Loucy (cell line): ENCODE measurements at regions not wholly inside any gene's neighbourhood (a gene's known extent, or its start where the extent isn't known, plus 50 kb on each side); places are given as distances from the start of the nearest gene placed in this dataset.

Experiments used
- H2AFZ ChIP-seq: fragments of 200-600 bp; sonication (generic); 2 replicates; pipeline ENCODE4 v1.6.0; 2016; ENCODE audit warnings: antibody characterized with exemption, mild to moderate bottlenecking, low read length, moderate library complexity
- H3F3A ChIP-seq: fragments of 200-600 bp; 2 replicates; pipeline ENCODE4 v1.6.0; 2016; ENCODE audit warnings: antibody characterized with exemption, low read depth, mild to moderate bottlenecking
- H3K27me3 ChIP-seq: fragments of 200-600 bp; sonication (generic); 2 replicates; pipeline ENCODE4 v1.6.1; 2014; ENCODE audit warnings: low read length, mild to moderate bottlenecking; ENCODE audit not compliant: insufficient read depth, poor library complexity, severe bottlenecking
- H3K36me3 ChIP-seq: fragments of 200-600 bp; sonication (generic); 2 replicates; pipeline ENCODE4 v1.6.1; 2016; ENCODE audit warnings: low read length; ENCODE audit not compliant: insufficient read depth
- H3K4me1 ChIP-seq: fragments of 200-600 bp; sonication (generic); 2 replicates; pipeline ENCODE4 v1.5.1; 2014; ENCODE audit warnings: low read length, mild to moderate bottlenecking; ENCODE audit not compliant: insufficient read depth, poor library complexity, severe bottlenecking
- H3K4me2 ChIP-seq: fragments of 200-600 bp; sonication (generic); 2 replicates; pipeline ENCODE4 v1.6.0; 2014; ENCODE audit warnings: antibody characterized with exemption, low read length, low read depth, mild to moderate bottlenecking; ENCODE audit not compliant: poor library complexity, severe bottlenecking
- H3K4me3 ChIP-seq: fragments of 200-600 bp; sonication (generic); 2 replicates; pipeline ENCODE4 v1.5.1; 2014; ENCODE audit warnings: low read length, mild to moderate bottlenecking, mixed read lengths; ENCODE audit not compliant: poor library complexity, severe bottlenecking
- H3K79me2 ChIP-seq: fragments of 200-600 bp; sonication (generic); 2 replicates; pipeline ENCODE4 v1.6.1; 2014; ENCODE audit warnings: low read length; ENCODE audit not compliant: insufficient read depth
- H3K9ac ChIP-seq: fragments of 200-600 bp; sonication (generic); 2 replicates; pipeline ENCODE4 v1.6.0; 2014; ENCODE audit warnings: mild to moderate bottlenecking, low read depth, low read length, moderate library complexity; ENCODE audit not compliant: poor library complexity, severe bottlenecking
- H3K9me2 ChIP-seq: fragments of 200-600 bp; sonication (generic); replicated peaks from 2 replicates; pipeline ENCODE4 v1.6.1; 2016; ENCODE audit warnings: low read depth, low read length, mixed read lengths
- H3K9me3 ChIP-seq: fragments of 200-600 bp; sonication (generic); 2 replicates; pipeline ENCODE4 v1.6.1; 2014; ENCODE audit warnings: mild to moderate bottlenecking, antibody characterized with exemption, low read length, low read depth; ENCODE audit not compliant: insufficient read depth
- H4K20me1 ChIP-seq: fragments of 200-600 bp; sonication (generic); 2 replicates; pipeline ENCODE4 v1.6.0; 2014; ENCODE audit warnings: antibody characterized with exemption, low read length, mild to moderate bottlenecking; ENCODE audit not compliant: insufficient read depth, poor library complexity, severe bottlenecking
- CTCF ChIP-seq: fragments of 200-600 bp; sonication (generic); conservative IDR thresholded peaks from 2 replicates; pipeline ENCODE4 v1.5.1; 2014; ENCODE audit warnings: mild to moderate bottlenecking, antibody characterized with exemption, low read length
- EZH2phosphoT487 ChIP-seq: fragments of 200-600 bp; IDR thresholded peaks from 2 replicates; pipeline ENCODE4 v1.6.1; 2018; ENCODE audit warnings: antibody characterized with exemption, mild to moderate bottlenecking, moderate library complexity, borderline replicate concordance

GRCh38 chr4:65167719-65168118, 502.6 kb downstream of the EPHA5 start:
- Histone ChIP-seq H3F3A (no peaks in the 10 kb centered on the region), H3K9ac (no peak overlapping the region), H3K4me1 (no peaks in the 10 kb centered on the region), H4K20me1 (no peaks in the 10 kb centered on the region), H3K4me3 (no peak overlapping the region), H3K9me2 (0 out of 2 replicates have a peak, but pooled peaks cover 4% of the 10 kb centered on the region), H3K36me3 (no peaks in the 10 kb centered on the region), H3K4me2 (no peak overlapping the region), H3K27me3 (no peaks in the 10 kb centered on the region), H3K9me3 (no peaks in the 10 kb centered on the region), H3K79me2 (no peaks in the 10 kb centered on the region), H2AFZ (no peak overlapping the region)
- TF ChIP-seq CTCF (no peak), EZH2phosphoT487 (no peak)

- no peaks in the 10 kb centered on the region for H3K9me2 ChIP-seq
- no peaks in the 10 kb centered on the region for H4K20me1 ChIP-seq
- no peak overlapping the region for H3K4me3 ChIP-seq
- no peaks in the 10 kb centered on the region for H3K79me2 ChIP-seq
- H2AFZ ChIP-seq: no peak overlapping the region
- H3K36me3 ChIP-seq: no peaks in the 10 kb centered on the region
- no peaks in the 10 kb centered on the region for H3K4me1 ChIP-seq
- TF ChIP-seq EZH2phosphoT487 (no peak), CTCF (no peak)
- no peaks in the 10 kb centered on the region for H3F3A ChIP-seq
- no peak overlapping the region for H3K4me2 ChIP-seq
- no peak overlapping the region for H3K9ac ChIP-seq
- no peaks in the 10 kb centered on the region for H3K27me3 ChIP-seq
- H3K9me3 ChIP-seq: no peaks in the 10 kb centered on the region
These were observed 518.1 kb downstream of the EPHA5 start for GRCh38 chr4:65152205-65152604.

- Histone ChIP-seq H3F3A (no peaks in the 10 kb centered on the region), H3K4me3 (no peak overlapping the region), H3K27me3 (no peaks in the 10 kb centered on the region), H3K79me2 (no peaks in the 10 kb centered on the region), H3K9ac (no peak overlapping the region), H3K4me2 (no peak overlapping the region), H3K4me1 (no peaks in the 10 kb centered on the region), H3K9me3 (peaks cover 10% of the 10 kb centered on the region; the same call in 1 of the 2 replicates), H4K20me1 (no peaks in the 10 kb centered on the region), H3K36me3 (no peaks in the 10 kb centered on the region), H2AFZ (no peak overlapping the region), H3K9me2 (0 out of 2 replicates have a peak, but pooled peaks cover 3% of the 10 kb centered on the region)
- TF ChIP-seq CTCF (no peak), EZH2phosphoT487 (no peak)
These were observed 530.3 kb downstream of the EPHA5 start for GRCh38 chr4:65139998-65140397.
